H1 (cell line): ENCODE measurements at regions not wholly inside any gene's neighbourhood (a gene's known extent, or its start where the extent isn't known, plus 50 kb on each side); places are given as distances from the start of the nearest gene placed in this dataset.

Source experiments
- CHD2 ChIP-seq: IDR thresholded peaks from 2 replicates; pipeline ENCODE4 v1.6.1; 2012; ENCODE audit warnings: low read length, improper control_type of control experiment
- MAFK ChIP-seq: IDR thresholded peaks from 2 replicates; pipeline ENCODE4 v1.6.1; 2012; ENCODE audit warnings: low read depth, mild to moderate bottlenecking, improper control_type of control experiment, low read length
- POLR2A ChIP-seq, 2 experiments: IDR thresholded peaks; 1 replicate in 1 of 2; 2 replicates in 1 of 2; pipeline ENCODE4 v1.6.1; 2011; ENCODE audit warnings: low read depth in 2 of 2, low read length in 2 of 2, mild to moderate bottlenecking in 2 of 2; ENCODE audit errors: control extremely low read depth in 1 of 2
- TAF1 ChIP-seq: IDR thresholded peaks from 2 replicates; pipeline ENCODE4 v1.6.1; 2011; ENCODE audit warnings: mild to moderate bottlenecking, low read depth, low read length
- YY1 ChIP-seq: IDR thresholded peaks from 2 replicates; pipeline ENCODE4 v1.6.1; 2011; ENCODE audit warnings: low read depth, mild to moderate bottlenecking, low read length
- TF ChIP-seq, protein P1 (sequence below), 3 experiments: IDR thresholded peaks; 1 replicate in 2 of 3; 2 replicates in 1 of 3; pipeline versions ENCODE4 v1.5.1 to v1.6.1; 2011; ENCODE audit warnings: low read length in 3 of 3, mild to moderate bottlenecking in 3 of 3, inconsistent platforms in 2 of 3, low read depth in 1 of 3, moderate library complexity in 1 of 3; ENCODE audit not compliant: insufficient read depth in 1 of 3; ENCODE audit errors: control extremely low read depth in 1 of 3

DNA sequence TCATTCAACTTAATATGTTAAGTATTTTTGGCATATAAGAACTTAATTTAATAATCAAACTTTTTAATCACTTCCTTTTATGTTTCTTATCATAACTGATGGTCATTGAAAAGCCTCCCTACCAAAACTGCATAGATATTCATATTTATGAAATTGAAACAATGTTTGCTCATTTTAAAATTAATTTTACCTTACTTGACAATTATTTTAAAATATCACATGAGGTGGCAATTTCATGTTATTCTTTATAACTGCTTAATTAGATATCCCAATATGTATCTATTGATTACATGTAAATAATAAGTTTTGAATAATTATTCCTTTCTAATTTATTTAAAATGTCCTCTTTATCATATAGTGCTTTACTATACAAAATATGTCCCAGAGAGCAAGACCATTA is 266.1 kb upstream of the NRIP1 start:
- TF ChIP-seq MAFK (no peak), YY1 (no peak), POLR2A (IDR thresholded peaks at IDR 0.05; ENCODE audit: control extremely low read depth in 1 of 2, low read depth in 2 of 2, low read length in 2 of 2) (no peak), CHD2 (no peak), TAF1 (no peak)
- TF ChIP-seq, protein P1, sequence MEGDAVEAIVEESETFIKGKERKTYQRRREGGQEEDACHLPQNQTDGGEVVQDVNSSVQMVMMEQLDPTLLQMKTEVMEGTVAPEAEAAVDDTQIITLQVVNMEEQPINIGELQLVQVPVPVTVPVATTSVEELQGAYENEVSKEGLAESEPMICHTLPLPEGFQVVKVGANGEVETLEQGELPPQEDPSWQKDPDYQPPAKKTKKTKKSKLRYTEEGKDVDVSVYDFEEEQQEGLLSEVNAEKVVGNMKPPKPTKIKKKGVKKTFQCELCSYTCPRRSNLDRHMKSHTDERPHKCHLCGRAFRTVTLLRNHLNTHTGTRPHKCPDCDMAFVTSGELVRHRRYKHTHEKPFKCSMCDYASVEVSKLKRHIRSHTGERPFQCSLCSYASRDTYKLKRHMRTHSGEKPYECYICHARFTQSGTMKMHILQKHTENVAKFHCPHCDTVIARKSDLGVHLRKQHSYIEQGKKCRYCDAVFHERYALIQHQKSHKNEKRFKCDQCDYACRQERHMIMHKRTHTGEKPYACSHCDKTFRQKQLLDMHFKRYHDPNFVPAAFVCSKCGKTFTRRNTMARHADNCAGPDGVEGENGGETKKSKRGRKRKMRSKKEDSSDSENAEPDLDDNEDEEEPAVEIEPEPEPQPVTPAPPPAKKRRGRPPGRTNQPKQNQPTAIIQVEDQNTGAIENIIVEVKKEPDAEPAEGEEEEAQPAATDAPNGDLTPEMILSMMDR (IDR thresholded peaks at IDR 0.05; ENCODE audit: control extremely low read depth in 1 of 3, insufficient read depth in 1 of 3, low read depth in 1 of 3, low read length in 3 of 3), result no peak
